ENCODE measurements at regions not wholly inside any gene's neighbourhood (a gene's known extent, or its start where the extent isn't known, plus 50 kb on each side); places are given as distances from the start of the nearest gene placed in this dataset.
"Not testable (repeated sequence)": the region's sequence is repeated elsewhere in the genome, so short reads cannot be mapped to it uniquely, and the experiment has no call there.

GRCh38 chr11:15347969-15348734, 233.4 kb downstream of the INSC start:
- no peak for FAIRE-seq
- intact Hi-C loops (cut with DNase I) = no loop called here

GRCh38 chr11:15349413-15349812, 234.7 kb downstream of the INSC start:
- intact Hi-C loops (cut with DNase I) = no loop called here
- Histone ChIP-seq H3K4me1 (no peaks in the 10 kb centered on the region), H3K4me3 (no peak overlapping the region), H3K9me3 (no peaks in the 10 kb centered on the region), H3K27ac (no peak overlapping the region), H3K27me3 (no peaks in the 10 kb centered on the region), H3K36me3 (no peaks in the 10 kb centered on the region)
- 70 to 93% methylated on average over 1 of the region's 1 CpG for WGBS, 2 donors
- FAIRE-seq (no peak), DNase-seq (no peak), ATAC-seq (no peak)
- TF ChIP-seq, protein P1, sequence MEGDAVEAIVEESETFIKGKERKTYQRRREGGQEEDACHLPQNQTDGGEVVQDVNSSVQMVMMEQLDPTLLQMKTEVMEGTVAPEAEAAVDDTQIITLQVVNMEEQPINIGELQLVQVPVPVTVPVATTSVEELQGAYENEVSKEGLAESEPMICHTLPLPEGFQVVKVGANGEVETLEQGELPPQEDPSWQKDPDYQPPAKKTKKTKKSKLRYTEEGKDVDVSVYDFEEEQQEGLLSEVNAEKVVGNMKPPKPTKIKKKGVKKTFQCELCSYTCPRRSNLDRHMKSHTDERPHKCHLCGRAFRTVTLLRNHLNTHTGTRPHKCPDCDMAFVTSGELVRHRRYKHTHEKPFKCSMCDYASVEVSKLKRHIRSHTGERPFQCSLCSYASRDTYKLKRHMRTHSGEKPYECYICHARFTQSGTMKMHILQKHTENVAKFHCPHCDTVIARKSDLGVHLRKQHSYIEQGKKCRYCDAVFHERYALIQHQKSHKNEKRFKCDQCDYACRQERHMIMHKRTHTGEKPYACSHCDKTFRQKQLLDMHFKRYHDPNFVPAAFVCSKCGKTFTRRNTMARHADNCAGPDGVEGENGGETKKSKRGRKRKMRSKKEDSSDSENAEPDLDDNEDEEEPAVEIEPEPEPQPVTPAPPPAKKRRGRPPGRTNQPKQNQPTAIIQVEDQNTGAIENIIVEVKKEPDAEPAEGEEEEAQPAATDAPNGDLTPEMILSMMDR (IDR thresholded peaks at IDR 0.05) = no peak

More at GRCh38 chr11:15347969-15348734, 233.4 kb downstream of the INSC start:
- ATAC-seq (no peak), DNase-seq (no peak)
- TF ChIP-seq, protein P1 (IDR thresholded peaks at IDR 0.05) = no peak
- Histone ChIP-seq H3K9me3 (no peaks in the 10 kb centered on the region), H3K4me3 (no peak overlapping the region), H3K4me1 (no peaks in the 10 kb centered on the region), H3K27me3 (no peaks in the 10 kb centered on the region), H3K27ac (no peak overlapping the region), H3K36me3 (no peaks in the 10 kb centered on the region)
- 60 to 63% methylated on average over 2 of the region's 2 CpGs for WGBS, 2 donors

GRCh38 chr11:15361316-15361715, 246.6 kb downstream of the INSC start:
- TF ChIP-seq, protein P1 (IDR thresholded peaks at IDR 0.05) = no peak
- DNase-seq (no peak), ATAC-seq (no peak), FAIRE-seq (no peak)
- 79 to 84% methylated on average over 2 of the region's 2 CpGs for WGBS, 2 donors
- Histone ChIP-seq H3K27ac (no peak overlapping the region), H3K9me3 (no peaks in the 10 kb centered on the region), H3K27me3 (no peaks in the 10 kb centered on the region), H3K36me3 (no peaks in the 10 kb centered on the region), H3K4me3 (no peak overlapping the region), H3K4me1 (peaks cover 0 to 4% (median 0%) of the 10 kb centered on the region in 3 donors)
- intact Hi-C loops (cut with DNase I) = no loop called here

DNA sequence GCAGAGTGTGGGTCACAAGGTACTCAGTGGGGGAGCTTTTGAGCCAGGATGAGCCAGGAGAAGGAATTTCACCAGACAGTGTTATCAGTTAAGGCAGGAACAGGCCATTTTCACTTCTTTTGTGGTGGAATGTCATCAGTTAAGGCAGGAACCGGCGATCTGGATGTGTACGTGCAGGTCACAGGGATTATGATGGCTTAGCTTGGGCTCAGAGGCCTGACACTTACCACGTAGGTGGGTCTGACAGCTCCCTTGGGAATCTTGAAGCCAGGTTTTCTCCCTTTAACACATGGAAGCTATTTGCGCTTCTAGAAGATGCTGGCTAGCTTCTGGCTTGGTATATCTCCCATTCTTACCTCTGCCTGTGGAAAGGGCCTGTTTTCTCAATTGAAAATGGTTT, 250.6 kb downstream of the INSC start:
- H3K27ac ChIP-seq; intact Hi-C loops (cut with DNase I); ATAC-seq; DNase-seq; H3K27me3 ChIP-seq; FAIRE-seq; H3K4me1 ChIP-seq; H3K4me3 ChIP-seq; H3K9me3 ChIP-seq; H3K36me3 ChIP-seq: not testable (repeated sequence)
- 71 to 85% methylated on average over 5 of the region's 5 CpGs for WGBS, 2 donors

DNA sequence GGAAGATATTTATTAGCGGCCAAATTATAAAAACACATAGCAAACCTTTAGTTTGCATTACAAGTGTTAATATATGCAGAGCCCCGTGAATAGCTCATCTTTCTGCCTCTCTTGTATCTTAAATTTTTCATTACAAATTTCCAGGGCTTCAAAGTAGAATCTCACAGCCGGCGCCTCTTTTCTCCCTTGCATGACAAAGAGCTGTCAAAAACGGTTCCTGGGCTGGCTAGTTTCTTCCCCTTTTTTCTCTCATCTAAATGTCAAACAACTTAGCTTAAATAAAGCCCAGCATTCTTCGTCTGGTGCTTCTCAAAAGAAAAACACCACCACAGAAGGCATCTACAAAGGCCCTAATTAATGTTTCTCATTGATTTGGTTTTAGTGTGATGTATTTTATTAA, 253.0 kb downstream of the INSC start:
- Histone ChIP-seq H3K9me3 (no peaks in the 10 kb centered on the region), H3K4me3 (no peak overlapping the region), H3K4me1 (no peaks in the 10 kb centered on the region), H3K36me3 (no peaks in the 10 kb centered on the region), H3K27ac (no peak overlapping the region), H3K27me3 (no peaks in the 10 kb centered on the region)
- no peak for DNase-seq
- ATAC-seq = no peak
- intact Hi-C loops (cut with DNase I) = no loop called here
- 50 to 55% methylated on average over 6 of the region's 6 CpGs for WGBS, 2 donors
- TF ChIP-seq, protein P1 (IDR thresholded peaks at IDR 0.05) = no peak
- no peak for FAIRE-seq
